ENCODE measurements at regions not wholly inside any gene's neighbourhood (a gene's known extent, or its start where the extent isn't known, plus 50 kb on each side); places are given as distances from the start of the nearest gene placed in this dataset.

DNA sequence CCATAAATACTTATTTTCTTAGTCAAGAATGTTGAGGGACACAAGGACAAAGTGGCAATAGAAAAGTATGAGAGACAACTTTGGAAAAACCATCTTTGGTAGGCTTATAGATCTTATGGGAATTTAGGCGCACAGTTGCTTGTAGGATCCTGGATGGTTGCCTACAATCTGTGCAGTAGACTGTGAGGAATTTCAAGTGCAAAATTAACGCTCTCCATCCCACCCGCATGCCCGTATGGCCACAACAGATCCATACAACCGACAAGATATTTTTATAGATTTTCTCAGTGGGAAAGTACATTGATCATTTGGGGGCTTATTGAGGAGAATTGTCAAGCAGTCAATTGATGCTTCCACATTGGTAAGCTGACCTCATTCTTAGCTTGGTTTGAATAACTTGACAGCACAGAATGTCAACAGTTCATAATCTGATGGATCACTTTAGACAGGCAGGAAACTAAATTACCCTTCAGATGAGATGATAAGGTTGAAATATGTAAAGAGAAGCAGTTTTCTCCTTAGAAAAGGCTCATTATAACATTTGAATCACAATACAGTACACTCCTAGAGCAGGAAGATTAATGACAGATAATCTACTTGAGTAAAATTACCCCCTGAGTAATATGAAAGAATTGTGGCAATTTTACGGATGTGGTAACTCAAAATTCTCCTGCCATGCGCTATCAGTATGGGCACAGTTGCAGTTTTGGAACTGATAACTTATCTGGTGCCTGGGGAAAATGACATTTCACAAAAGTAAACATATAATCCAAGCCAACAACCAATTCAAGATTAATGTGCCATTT, 479.7 kb downstream of the KIF20B start:
- DNase-seq (no peak), ATAC-seq (no peak), FAIRE-seq (no peak)
- no peak overlapping the region for H3K4me3 ChIP-seq
- H3K9me3 ChIP-seq, result no peaks in the 10 kb centered on the region
- TF ChIP-seq, protein P1, sequence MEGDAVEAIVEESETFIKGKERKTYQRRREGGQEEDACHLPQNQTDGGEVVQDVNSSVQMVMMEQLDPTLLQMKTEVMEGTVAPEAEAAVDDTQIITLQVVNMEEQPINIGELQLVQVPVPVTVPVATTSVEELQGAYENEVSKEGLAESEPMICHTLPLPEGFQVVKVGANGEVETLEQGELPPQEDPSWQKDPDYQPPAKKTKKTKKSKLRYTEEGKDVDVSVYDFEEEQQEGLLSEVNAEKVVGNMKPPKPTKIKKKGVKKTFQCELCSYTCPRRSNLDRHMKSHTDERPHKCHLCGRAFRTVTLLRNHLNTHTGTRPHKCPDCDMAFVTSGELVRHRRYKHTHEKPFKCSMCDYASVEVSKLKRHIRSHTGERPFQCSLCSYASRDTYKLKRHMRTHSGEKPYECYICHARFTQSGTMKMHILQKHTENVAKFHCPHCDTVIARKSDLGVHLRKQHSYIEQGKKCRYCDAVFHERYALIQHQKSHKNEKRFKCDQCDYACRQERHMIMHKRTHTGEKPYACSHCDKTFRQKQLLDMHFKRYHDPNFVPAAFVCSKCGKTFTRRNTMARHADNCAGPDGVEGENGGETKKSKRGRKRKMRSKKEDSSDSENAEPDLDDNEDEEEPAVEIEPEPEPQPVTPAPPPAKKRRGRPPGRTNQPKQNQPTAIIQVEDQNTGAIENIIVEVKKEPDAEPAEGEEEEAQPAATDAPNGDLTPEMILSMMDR (IDR thresholded peaks at IDR 0.05), result no peak
- no peaks in the 10 kb centered on the region for H3K36me3 ChIP-seq
- intact Hi-C loops (cut with DNase I), result no loop called here
- no peaks in the 10 kb centered on the region for H3K27me3 ChIP-seq
- WGBS, 2 donors, result 49 to 70% methylated on average over 7 of the region's 7 CpGs
- H3K27ac ChIP-seq, result no peak overlapping the region
- no peaks in the 10 kb centered on the region for H3K4me1 ChIP-seq

DNA sequence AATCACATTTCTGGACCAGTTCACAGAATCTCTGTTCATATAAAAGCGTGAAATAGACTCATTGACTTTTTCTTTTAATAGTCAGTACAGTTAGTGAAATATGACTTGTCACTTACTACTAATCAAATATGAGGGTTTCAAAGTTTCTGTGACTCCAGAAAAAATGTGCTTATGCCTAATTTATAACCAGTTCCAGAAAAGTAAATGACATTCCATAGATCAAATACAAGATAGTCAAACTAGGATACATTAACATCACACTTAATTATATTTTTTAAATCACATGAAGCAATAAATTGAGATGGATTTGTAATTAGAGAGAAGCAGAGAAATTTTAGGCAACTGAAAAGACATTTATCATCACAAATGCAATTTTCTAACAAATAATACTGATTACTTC, 491.4 kb downstream of the KIF20B start:
- TF ChIP-seq, protein P1 (IDR thresholded peaks at IDR 0.05), result no peak
- no peaks in the 10 kb centered on the region for H3K27me3 ChIP-seq
- intact Hi-C loops (cut with DNase I), result no loop called here
- FAIRE-seq, result no peak
- no peaks in the 10 kb centered on the region for H3K4me1 ChIP-seq
- no peaks in the 10 kb centered on the region for H3K36me3 ChIP-seq
- H3K4me3 ChIP-seq, result no peak overlapping the region
- WGBS, 2 donors, result 17 to 55% methylated on average over 1 of the region's 1 CpG
- H3K9me3 ChIP-seq, result no peaks in the 10 kb centered on the region
- DNase-seq, result no peak
- ATAC-seq, result no peak
- no peak overlapping the region for H3K27ac ChIP-seq

DNA sequence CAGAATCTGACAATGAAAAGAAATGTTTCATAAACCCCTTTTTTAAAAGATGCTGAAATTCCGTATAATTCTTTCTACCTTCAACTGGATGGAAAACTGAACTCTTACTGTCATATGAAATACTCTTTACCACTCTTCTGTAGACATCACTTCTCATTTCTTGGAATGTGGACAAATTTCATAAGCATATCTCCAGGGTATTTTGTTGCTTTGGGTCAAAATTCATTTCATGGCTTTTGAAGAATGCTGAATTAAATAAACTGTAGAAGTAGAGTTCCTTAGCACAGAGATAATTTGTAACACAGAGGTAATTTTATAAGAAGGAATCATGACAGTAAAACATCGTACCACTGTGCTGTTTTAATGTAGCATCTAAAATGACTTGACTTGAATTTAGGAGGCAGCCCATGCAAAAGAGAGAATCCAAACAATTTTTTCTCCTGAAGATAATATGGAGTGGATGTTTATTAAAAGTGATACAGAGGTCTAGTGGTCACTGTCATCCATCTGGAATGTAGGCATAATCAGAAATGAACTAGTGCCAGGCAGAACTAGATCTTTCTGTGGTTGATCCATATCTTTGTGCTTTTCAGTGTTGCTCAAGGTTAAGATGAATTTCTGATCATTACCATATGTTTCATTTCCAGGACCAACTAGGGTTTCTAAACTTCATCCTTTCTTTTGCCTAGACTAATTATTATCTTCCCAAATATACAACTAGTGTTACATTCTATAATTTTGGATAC, 492.0 kb downstream of the KIF20B start:
- Histone ChIP-seq H3K4me3 (no peak overlapping the region), H3K4me1 (no peaks in the 10 kb centered on the region), H3K36me3 (no peaks in the 10 kb centered on the region), H3K9me3 (no peaks in the 10 kb centered on the region), H3K27ac (no peak overlapping the region), H3K27me3 (no peaks in the 10 kb centered on the region)
- DNase-seq (no peak), FAIRE-seq (no peak), ATAC-seq (no peak)
- intact Hi-C loops (cut with DNase I), result no loop called here
- TF ChIP-seq, protein P1 (IDR thresholded peaks at IDR 0.05), result no peak
- whole genome bisulfite sequencing, 2 donors, result 75 to 93% methylated on average over 2 of the region's 2 CpGs

DNA sequence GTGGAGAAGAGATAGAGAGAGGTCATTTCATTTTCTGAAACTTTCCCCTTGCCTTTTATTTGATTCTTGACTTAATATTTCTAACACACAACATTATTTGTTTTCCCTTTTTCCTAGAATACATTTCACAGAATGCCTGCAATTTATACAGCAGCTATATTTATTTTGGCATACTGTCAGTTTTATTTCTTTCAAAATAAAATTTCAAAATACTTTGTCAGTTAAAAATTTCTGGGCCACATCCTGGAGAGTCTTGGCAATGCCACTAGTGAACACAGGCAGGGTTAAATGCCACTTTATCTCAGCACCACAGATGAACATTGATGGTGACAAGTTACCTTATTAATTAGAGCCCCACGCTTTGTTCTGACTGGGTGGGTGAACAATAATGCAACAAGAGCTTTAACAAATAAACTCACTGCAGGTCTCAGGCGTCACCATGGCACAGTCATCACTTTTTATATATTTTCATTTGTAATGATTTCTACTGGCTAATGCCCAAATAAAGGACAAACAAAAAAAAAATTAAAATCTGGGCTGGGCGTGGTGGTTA, 494.0 kb downstream of the KIF20B start:
- H3K4me3 ChIP-seq, result no peak overlapping the region
- ATAC-seq, result no peak
- TF ChIP-seq, protein P1 (IDR thresholded peaks at IDR 0.05), result no peak
- H3K36me3 ChIP-seq, result no peaks in the 10 kb centered on the region
- 42 to 43% methylated on average over 3 of the region's 3 CpGs for WGBS, 2 donors
- DNase-seq, result no peak
- H3K9me3 ChIP-seq, result no peaks in the 10 kb centered on the region
- no peak overlapping the region for H3K27ac ChIP-seq
- no peak for FAIRE-seq
- intact Hi-C loops (cut with DNase I), result no loop called here
- H3K4me1 ChIP-seq, result no peaks in the 10 kb centered on the region
- no peaks in the 10 kb centered on the region for H3K27me3 ChIP-seq
